Left hindlimb (tissue), 1 donor: ENCODE measurements at regions not wholly inside any gene's neighbourhood (a gene's known extent, or its start where the extent isn't known, plus 50 kb on each side); places are given as distances from the start of the nearest gene placed in this dataset.
"Not testable (repeated sequence)": the region's sequence is repeated elsewhere in the genome, so short reads cannot be mapped to it uniquely, and the experiment has no call there.

Source experiments
- DNase-seq: peaks from one replicate; pipeline ENCODE4 v3.0.0-alpha.2; 2018

GRCh38 chr10:57663401-57663800 is 604.3 kb downstream of the IPMK start:
- no peak for DNase-seq

DNA sequence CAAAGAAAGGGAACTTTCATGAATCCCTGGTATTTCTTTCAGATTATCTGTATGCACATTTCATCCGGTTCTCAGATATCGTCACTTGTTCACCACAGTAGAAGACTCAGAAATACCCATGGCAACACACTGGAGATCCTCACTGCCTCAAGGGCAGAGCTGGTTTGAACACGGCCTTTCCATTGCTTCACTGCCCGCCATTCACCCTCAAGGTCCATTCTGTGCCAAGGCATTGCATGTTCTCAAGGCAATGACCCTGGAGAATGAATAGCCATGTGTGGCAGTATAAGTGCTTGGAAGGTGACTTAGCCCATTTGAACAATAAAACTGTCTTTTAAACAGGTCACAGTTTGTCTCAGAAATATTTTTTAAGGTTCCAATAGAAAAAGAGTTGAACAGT is 606.5 kb downstream of the IPMK start:
- no peak for DNase-seq

- peak; percentile 29 for DNase-seq
Observed at GRCh38 chr10:57657164-57657765, 610.4 kb downstream of the IPMK start.

- no peak for DNase-seq
Observed at GRCh38 chr10:57654856-57655255, 612.8 kb downstream of the IPMK start.

- DNase-seq, result not testable (repeated sequence)
Observed at GRCh38 chr10:57645108-57645507, 622.6 kb downstream of the IPMK start.

GRCh38 chr10:57638411-57638810 is 629.3 kb downstream of the IPMK start:
- no peak for DNase-seq

GRCh38 chr10:57628592-57629284 is 639.0 kb downstream of the IPMK start:
- no peak for DNase-seq

DNA sequence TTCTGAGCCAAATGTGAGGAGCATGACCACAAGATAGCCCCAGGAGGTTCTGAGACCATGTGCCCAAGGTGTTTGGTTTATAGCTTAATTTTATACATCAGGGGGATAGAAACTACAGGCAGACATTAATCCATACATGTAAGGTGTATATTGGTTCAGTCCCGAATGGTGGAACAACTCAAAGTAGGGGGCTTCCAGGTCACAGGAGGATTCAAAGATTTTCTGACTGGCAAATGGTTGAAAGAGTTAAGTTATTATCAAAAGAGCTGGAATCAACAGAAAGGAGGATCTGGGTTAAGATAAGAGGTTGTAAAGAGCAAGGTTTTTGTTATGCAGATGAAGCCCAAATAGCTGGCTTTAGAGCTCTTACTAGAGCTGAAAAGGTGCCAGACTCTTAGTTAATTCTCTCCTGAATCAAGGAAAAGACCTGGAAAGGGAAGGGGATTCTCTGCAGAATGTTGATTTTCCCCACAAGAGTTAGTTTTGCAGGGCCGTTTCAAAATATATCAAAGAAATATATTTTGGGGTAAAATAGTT is 640.0 kb downstream of the IPMK start:
- no peak for DNase-seq

GRCh38 chr10:57624856-57625592 is 642.7 kb downstream of the IPMK start:
- DNase-seq, result no peak

DNA sequence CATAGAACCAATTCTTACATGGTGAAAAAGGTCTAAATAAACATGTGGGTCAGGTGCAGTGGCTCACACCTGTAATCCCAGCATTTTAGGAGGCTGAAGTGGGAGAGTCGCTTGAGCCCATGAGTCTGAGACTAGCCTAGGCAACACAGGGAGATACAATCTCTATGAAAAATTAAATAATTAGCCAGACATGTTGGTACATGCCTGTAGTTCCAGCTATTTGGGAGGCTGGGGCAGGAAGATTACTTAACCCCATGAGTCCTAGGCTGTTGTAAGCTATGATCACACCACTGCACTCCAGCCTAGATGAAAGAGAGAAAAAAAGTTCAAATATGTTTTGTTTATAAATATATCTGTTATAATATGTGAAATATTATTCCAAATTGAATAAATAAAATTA is 643.6 kb downstream of the IPMK start:
- no peak for DNase-seq

- no peak for DNase-seq
Observed at GRCh38 chr10:57621466-57621865, 646.2 kb downstream of the IPMK start.

GRCh38 chr10:57605948-57606485 is 661.7 kb downstream of the IPMK start:
- DNase-seq, result no peak

GRCh38 chr10:57599440-57599839 is 668.3 kb downstream of the IPMK start:
- DNase-seq, result no peak

DNA sequence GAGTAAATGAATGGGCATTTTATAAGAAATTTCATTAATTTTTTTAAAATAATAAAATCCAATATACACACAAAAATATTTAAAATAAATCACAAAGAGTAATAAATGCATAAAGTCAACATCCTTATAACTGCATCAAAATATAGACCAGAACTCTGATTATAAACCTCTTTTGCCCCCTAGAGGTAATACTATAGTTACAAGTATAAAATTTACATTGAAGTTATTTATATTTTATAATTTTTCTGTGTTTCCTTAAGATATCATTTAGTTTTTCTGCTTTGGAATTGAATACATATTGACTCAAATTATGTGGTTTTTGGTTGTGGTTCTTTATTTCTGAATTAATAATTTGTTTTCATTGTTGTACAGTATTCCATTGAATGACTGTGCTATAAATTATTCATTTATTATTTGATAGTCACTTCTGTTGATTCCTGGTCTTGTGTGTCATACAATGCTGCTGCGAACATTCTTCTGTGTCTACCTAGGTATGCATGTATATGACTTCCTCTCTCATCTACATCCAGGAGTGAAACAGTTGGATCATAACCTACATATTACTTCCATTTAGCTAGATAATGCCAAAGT is 673.6 kb downstream of the IPMK start:
- DNase-seq, result no peak

- DNase-seq, result no peak
Observed at GRCh38 chr10:57579926-57580325, 687.8 kb downstream of the IPMK start.

DNA sequence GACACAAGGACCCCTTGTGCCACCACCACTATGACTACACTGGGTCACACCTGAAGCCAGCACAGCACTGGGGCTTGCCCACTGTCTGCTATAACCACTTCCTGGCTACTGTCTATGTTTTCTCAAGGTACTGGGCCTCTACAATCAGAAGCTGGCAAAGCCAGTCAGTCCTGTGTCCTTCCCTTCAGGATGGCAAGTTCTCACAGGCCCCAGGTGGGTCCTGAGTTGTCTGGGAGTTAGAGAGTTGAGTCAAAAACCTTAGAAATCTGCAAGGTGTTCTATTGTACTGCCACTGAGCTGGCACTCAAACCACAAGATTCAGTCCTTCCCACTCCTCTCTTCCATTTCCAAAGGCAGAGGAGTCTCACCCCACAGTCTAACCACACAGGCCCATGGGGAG is 705.5 kb downstream of the IPMK start:
- no peak for DNase-seq

DNA sequence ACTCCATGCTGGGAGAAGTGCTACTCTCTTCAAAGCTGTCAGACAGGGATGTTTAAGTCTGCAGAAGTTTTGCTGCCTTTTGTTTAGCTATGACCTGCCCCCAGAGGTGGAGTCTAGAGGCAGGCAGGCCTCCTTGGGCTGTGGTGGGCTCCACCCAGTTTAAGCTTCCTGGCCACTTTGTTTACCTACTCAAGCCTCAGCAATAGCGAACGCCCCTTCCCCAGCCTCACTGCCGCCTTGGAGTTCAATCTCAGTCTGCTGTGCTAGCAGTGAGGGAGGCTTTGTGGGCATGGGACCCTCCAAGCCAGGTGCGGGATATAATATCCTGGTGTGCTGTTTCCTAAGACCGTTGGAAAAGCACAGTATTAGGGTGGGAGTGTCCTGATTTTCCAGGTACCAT is 715.9 kb downstream of the IPMK start:
- not testable (repeated sequence) for DNase-seq

DNA sequence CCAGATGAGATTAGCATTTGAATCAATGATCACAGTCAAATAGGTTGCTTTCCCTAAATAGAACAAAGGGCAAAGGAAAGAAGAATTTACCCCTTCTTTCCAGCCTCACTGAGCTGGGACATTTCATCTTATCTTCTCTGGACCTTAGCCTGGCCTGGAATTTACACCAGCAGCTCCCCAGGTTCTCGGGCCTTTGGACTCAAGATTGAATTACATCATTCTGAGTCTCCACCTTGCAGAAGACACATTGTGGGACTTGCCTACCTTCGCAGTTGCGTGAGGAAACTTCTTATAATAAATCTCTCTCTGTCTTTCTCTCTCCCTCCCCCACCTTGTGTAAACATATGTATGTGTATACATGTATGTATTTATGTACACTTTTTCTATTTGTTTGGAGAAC is 732.4 kb downstream of the IPMK start:
- no peak for DNase-seq

- DNase-seq, result no peak
Observed at GRCh38 chr10:57513637-57514036, 754.1 kb downstream of the IPMK start.

DNA sequence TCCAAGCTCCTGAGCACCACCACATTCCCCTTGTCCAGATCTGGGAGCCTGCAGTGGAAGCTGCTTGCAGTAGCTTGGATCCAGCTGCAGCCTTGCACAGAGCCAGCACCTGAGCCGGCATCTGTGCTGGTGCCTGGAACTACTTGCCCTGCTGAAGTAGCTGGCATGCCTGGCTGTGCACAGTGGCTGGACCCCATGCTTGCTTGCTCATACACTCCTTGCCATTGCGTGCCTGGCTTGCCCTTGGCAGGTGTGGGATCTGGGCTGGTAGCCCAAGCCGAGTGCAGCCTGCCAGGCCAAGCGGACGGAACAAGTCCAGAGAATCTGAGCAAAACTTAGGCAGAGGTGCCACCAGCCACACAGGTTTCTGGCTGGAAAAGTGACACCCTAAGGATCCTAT is 759.9 kb downstream of the IPMK start:
- no peak for DNase-seq

- no peak for DNase-seq
Observed at GRCh38 chr10:57506414-57507094, 761.1 kb downstream of the IPMK start.

DNA sequence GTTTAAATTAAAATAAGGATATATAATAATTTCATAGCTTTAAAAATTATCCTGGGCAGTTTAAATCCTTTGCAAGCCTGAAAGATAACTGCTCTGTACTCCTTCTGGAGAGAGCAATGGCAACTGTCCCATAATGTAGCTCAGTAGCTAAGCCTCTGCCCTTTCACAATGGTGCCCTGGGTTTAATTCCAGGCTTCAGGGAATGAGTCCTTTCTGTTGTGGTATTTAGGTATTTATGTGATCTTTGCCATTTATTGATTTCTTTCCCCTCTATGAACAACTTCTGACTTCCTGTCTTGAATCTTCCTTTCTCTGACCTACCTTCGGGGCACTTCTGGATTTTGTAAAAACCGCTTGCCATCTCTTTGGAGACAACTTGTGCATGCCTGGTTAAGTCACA is 773.2 kb downstream of the IPMK start:
- DNase-seq, result no peak

GRCh38 chr10:57482259-57482658 is 785.4 kb downstream of the IPMK start:
- DNase-seq, result no peak
